OCI-LY1 (cell line): ENCODE measurements at regions not wholly inside any gene's neighbourhood (a gene's known extent, or its start where the extent isn't known, plus 50 kb on each side); places are given as distances from the start of the nearest gene placed in this dataset.
A peak's percentile ranks its signal among the peaks of the same experiment; 100 is the strongest.
"Not testable (repeated sequence)": the region's sequence is repeated elsewhere in the genome, so short reads cannot be mapped to it uniquely, and the experiment has no call there.

ENCODE experiments used
- H2AFZ ChIP-seq: fragments of 200-600 bp; sonication (generic), shearing (Covaris generic); 2 replicates; pipeline ENCODE4 v1.6.0; 2014; ENCODE audit warnings: antibody characterized with exemption, mild to moderate bottlenecking, low read length
- H3F3A ChIP-seq: fragments of 200-600 bp; sonication (generic), shearing (Covaris generic); 2 replicates; pipeline ENCODE4 v1.6.0; 2014; ENCODE audit warnings: mild to moderate bottlenecking, antibody characterized with exemption, low read length, moderate library complexity; ENCODE audit not compliant: insufficient read depth
- H3K27ac ChIP-seq: fragments of 200-600 bp; sonication (generic); 2 replicates; pipeline ENCODE4 v1.5.1; 2014; ENCODE audit warnings: low read length, mixed run types, mild to moderate bottlenecking, low read depth; ENCODE audit not compliant: poor library complexity, severe bottlenecking
- H3K27me3 ChIP-seq: fragments of 200-600 bp; sonication (generic); 2 replicates; pipeline ENCODE4 v1.6.0; 2014; ENCODE audit warnings: antibody characterized with exemption, mild to moderate bottlenecking, low read length, moderate library complexity; ENCODE audit not compliant: insufficient read depth
- H3K36me3 ChIP-seq: fragments of 200-600 bp; sonication (generic); 2 replicates; pipeline ENCODE4 v1.6.1; 2014; ENCODE audit warnings: mild to moderate bottlenecking, antibody characterized with exemption, low read length, moderate library complexity, mixed read lengths; ENCODE audit not compliant: insufficient read depth
- H3K4me1 ChIP-seq: fragments of 200-600 bp; sonication (generic); 2 replicates; pipeline ENCODE4 v1.5.1; 2014; ENCODE audit warnings: mild to moderate bottlenecking, low read length, moderate library complexity; ENCODE audit not compliant: insufficient read depth, severe bottlenecking
- H3K4me2 ChIP-seq: fragments of 200-600 bp; sonication (generic), shearing (Covaris generic); 2 replicates; pipeline ENCODE4 v1.6.1; 2014; ENCODE audit warnings: low read length
- H3K4me3 ChIP-seq: fragments of 200-600 bp; sonication (generic); 2 replicates; pipeline ENCODE4 v1.5.1; 2014; ENCODE audit warnings: low read length, low read depth, mild to moderate bottlenecking, mixed read lengths; ENCODE audit not compliant: poor library complexity, severe bottlenecking
- H3K79me2 ChIP-seq: fragments of 200-600 bp; shearing (Covaris generic); 2 replicates; pipeline ENCODE4 v1.6.1; 2016; ENCODE audit warnings: mixed run types, low read length, mixed read lengths; ENCODE audit not compliant: insufficient read depth
- H3K9ac ChIP-seq: fragments of 200-600 bp; sonication (generic), shearing (Covaris generic); 2 replicates; pipeline ENCODE4 v1.6.1; 2014; ENCODE audit warnings: mild to moderate bottlenecking, low read length, mixed read lengths
- H3K9me2 ChIP-seq: fragments of 200-600 bp; sonication (generic), shearing (Covaris generic); 2 replicates; pipeline ENCODE4 v1.6.1; 2014; ENCODE audit warnings: low read depth, mild to moderate bottlenecking, low read length, mixed read lengths
- H3K9me3 ChIP-seq: fragments of 200-600 bp; shearing (Covaris generic); 2 replicates; pipeline ENCODE4 v1.6.1; 2014; ENCODE audit warnings: low read length, mixed read lengths
- H4K20me1 ChIP-seq: fragments of 200-600 bp; sonication (generic), shearing (Covaris generic); 2 replicates; pipeline ENCODE4 v1.6.0; 2016; ENCODE audit warnings: mild to moderate bottlenecking, low read length; ENCODE audit not compliant: insufficient read depth
- CTCF ChIP-seq: fragments of 200-600 bp; sonication (generic), shearing (Covaris generic); IDR thresholded peaks from 2 replicates; pipeline ENCODE4 v1.5.1; 2017; ENCODE audit warnings: mild to moderate bottlenecking, antibody characterized with exemption, low read length, moderate library complexity, mixed read lengths
- EZH2 ChIP-seq: fragments of 200-600 bp; sonication (generic), shearing (Covaris generic); IDR thresholded peaks from 2 replicates; pipeline ENCODE4 v1.8.0; 2017; ENCODE audit warnings: borderline replicate concordance, mixed run types, mild to moderate bottlenecking, antibody characterized with exemption, low read length, moderate library complexity, mixed read lengths

GRCh38 chr11:54797906-54798305 lies 91.3 kb downstream of the OR4A5 start:
- H3K4me3 ChIP-seq, H3K36me3 ChIP-seq, H3K27me3 ChIP-seq, H3K79me2 ChIP-seq, H2AFZ ChIP-seq, H3K4me1 ChIP-seq, H3K9ac ChIP-seq, H3K27ac ChIP-seq, H3F3A ChIP-seq, H4K20me1 ChIP-seq, H3K9me3 ChIP-seq, H3K4me2 ChIP-seq, H3K9me2 ChIP-seq: not testable (repeated sequence)

GRCh38 chr11:54832676-54833075 lies 126.0 kb downstream of the OR4A5 start:
- Histone ChIP-seq H3K9me3 (peaks cover 4% of the 10 kb centered on the region; the same call in 1 of the 2 replicates), H3K4me3 (no peak overlapping the region), H3K27me3 (no peaks in the 10 kb centered on the region), H3K27ac (no peak overlapping the region), H3K4me1 (no peaks in the 10 kb centered on the region), H3K9ac (no peak overlapping the region), H3F3A (no peaks in the 10 kb centered on the region), H4K20me1 (no peaks in the 10 kb centered on the region), H3K9me2 (no peaks in the 10 kb centered on the region), H2AFZ (no peak overlapping the region), H3K36me3 (no peaks in the 10 kb centered on the region), H3K79me2 (no peaks in the 10 kb centered on the region), H3K4me2 (no peak overlapping the region)
- TF ChIP-seq CTCF (no peak), EZH2 (no peak)

GRCh38 chr11:54855047-54855446 lies 148.4 kb downstream of the OR4A5 start:
- not testable (repeated sequence) for H3K4me2 ChIP-seq, H3K79me2 ChIP-seq, H4K20me1 ChIP-seq, H3K9ac ChIP-seq, H3F3A ChIP-seq, H3K36me3 ChIP-seq, H3K9me3 ChIP-seq, H3K4me3 ChIP-seq, H3K9me2 ChIP-seq, H3K27ac ChIP-seq, H3K4me1 ChIP-seq, H3K27me3 ChIP-seq, H2AFZ ChIP-seq
- peak; percentile 23; the same call in 1 of the 2 replicates for TF ChIP-seq CTCF
